ENCODE measurements at regions not wholly inside any gene's neighbourhood (a gene's known extent, or its start where the extent isn't known, plus 50 kb on each side); places are given as distances from the start of the nearest gene placed in this dataset.

- no peaks in the 10 kb centered on the region for H3K27me3 ChIP-seq (ENCODE audit: low read length)
- H3K79me2 ChIP-seq (ENCODE audit: insufficient read depth, low read length) = no peaks in the 10 kb centered on the region
- no peaks in the 10 kb centered on the region for H3K9me3 ChIP-seq (ENCODE audit: insufficient read depth, low read length)
- H3K9ac ChIP-seq (ENCODE audit: low read length) = no peak overlapping the region
- no peak overlapping the region for H3K4me3 ChIP-seq (ENCODE audit: insufficient read depth, low read length, poor library complexity, severe bottlenecking)
- no peaks in the 10 kb centered on the region for H3F3A ChIP-seq (ENCODE audit: insufficient read depth)
- no peak for TF ChIP-seq EZH2phosphoT487 (conservative IDR thresholded peaks at IDR 0.05; ENCODE audit: low read length)
- no peak for TF ChIP-seq CTCF (IDR thresholded peaks at IDR 0.05; ENCODE audit: insufficient read depth, low read length, poor library complexity, severe bottlenecking)
- no peak overlapping the region for H3K4me2 ChIP-seq (ENCODE audit: low read depth, low read length, poor library complexity, severe bottlenecking)
- no peak overlapping the region for H3K27ac ChIP-seq (ENCODE audit: low read depth, low read length)
- H2AFZ ChIP-seq (ENCODE audit: low read depth, low read length, severe bottlenecking) = no peak overlapping the region
- no peaks in the 10 kb centered on the region for H3K9me2 ChIP-seq (replicated peaks; ENCODE audit: insufficient read depth, low read length)
- no peaks in the 10 kb centered on the region for H3K36me3 ChIP-seq (ENCODE audit: low read length)
- no peaks in the 10 kb centered on the region for H4K20me1 ChIP-seq (ENCODE audit: low read depth, low read length)
Observed at GRCh38 chrX:128601706-128602105, 549.5 kb upstream of the ACTRT1 start.

- no peak overlapping the region for H3K27ac ChIP-seq (ENCODE audit: low read depth, low read length)
- no peaks in the 10 kb centered on the region for H4K20me1 ChIP-seq (ENCODE audit: low read depth, low read length)
- no peaks in the 10 kb centered on the region for H3K79me2 ChIP-seq (ENCODE audit: insufficient read depth, low read length)
- no peak for TF ChIP-seq EZH2phosphoT487 (conservative IDR thresholded peaks at IDR 0.05; ENCODE audit: low read length)
- no peak for TF ChIP-seq CTCF (IDR thresholded peaks at IDR 0.05; ENCODE audit: insufficient read depth, low read length, poor library complexity, severe bottlenecking)
- H3K9me3 ChIP-seq (ENCODE audit: insufficient read depth, low read length) = no peaks in the 10 kb centered on the region
- H3K4me2 ChIP-seq (ENCODE audit: low read depth, low read length, poor library complexity, severe bottlenecking) = no peak overlapping the region
- no peak overlapping the region for H3K4me3 ChIP-seq (ENCODE audit: insufficient read depth, low read length, poor library complexity, severe bottlenecking)
- H2AFZ ChIP-seq (ENCODE audit: low read depth, low read length, severe bottlenecking) = no peak overlapping the region
- no peaks in the 10 kb centered on the region for H3K27me3 ChIP-seq (ENCODE audit: low read length)
- no peaks in the 10 kb centered on the region for H3K36me3 ChIP-seq (ENCODE audit: low read length)
- no peaks in the 10 kb centered on the region for H3F3A ChIP-seq (ENCODE audit: insufficient read depth)
- H3K9ac ChIP-seq (ENCODE audit: low read length) = no peak overlapping the region
- no peaks in the 10 kb centered on the region for H3K9me2 ChIP-seq (replicated peaks; ENCODE audit: insufficient read depth, low read length)
Observed at GRCh38 chrX:128599632-128600031, 547.4 kb upstream of the ACTRT1 start.

GRCh38 chrX:128582036-128582435 lies 529.8 kb upstream of the ACTRT1 start:
- Histone ChIP-seq H3K9me2 (replicated peaks; ENCODE audit: insufficient read depth, low read length) (no peaks in the 10 kb centered on the region), H3K27ac (ENCODE audit: low read depth, low read length) (no peak overlapping the region)

More at GRCh38 chrX:128582036-128582435, 529.8 kb upstream of the ACTRT1 start:
- Histone ChIP-seq H3K4me2 (ENCODE audit: low read depth, low read length, poor library complexity, severe bottlenecking) (no peak overlapping the region), H3K9me3 (ENCODE audit: insufficient read depth, low read length) (no peaks in the 10 kb centered on the region), H2AFZ (ENCODE audit: low read depth, low read length, severe bottlenecking) (no peak overlapping the region), H3F3A (ENCODE audit: insufficient read depth) (no peaks in the 10 kb centered on the region), H3K9ac (ENCODE audit: low read length) (no peak overlapping the region), H4K20me1 (ENCODE audit: low read depth, low read length) (no peaks in the 10 kb centered on the region), H3K36me3 (ENCODE audit: low read length) (no peaks in the 10 kb centered on the region), H3K79me2 (ENCODE audit: insufficient read depth, low read length) (no peaks in the 10 kb centered on the region), H3K4me3 (ENCODE audit: insufficient read depth, low read length, poor library complexity, severe bottlenecking) (no peak overlapping the region), H3K27me3 (ENCODE audit: low read length) (no peaks in the 10 kb centered on the region)
- TF ChIP-seq EZH2phosphoT487 (conservative IDR thresholded peaks at IDR 0.05; ENCODE audit: low read length) = no peak
- no peak for TF ChIP-seq CTCF (IDR thresholded peaks at IDR 0.05; ENCODE audit: insufficient read depth, low read length, poor library complexity, severe bottlenecking)

Data from SU-DHL-6 (cell line).